Gastrocnemius medialis (tissue), 4 donors: ENCODE measurements at regions not wholly inside any gene's neighbourhood (a gene's known extent, or its start where the extent isn't known, plus 50 kb on each side); places are given as distances from the start of the nearest gene placed in this dataset.
A peak's percentile ranks its signal among the peaks of the same experiment; 100 is the strongest.

ENCODE experiments used
- ATAC-seq, 2 donors: fragments of 150-250 bp; one replicate each; pipeline ENCODE4 v1.9.1; 2016
- DNase-seq, 2 donors: peaks; one replicate each; pipeline ENCODE4 v3.0.0-alpha.2; 2019
- H3K27ac ChIP-seq, 4 donors: fragments of 200-600 bp; sonication (generic); 1 replicate in 1 of 4; 2 replicates in 3 of 4; pipeline ENCODE4 v1.5.1; 2016 to 2018; ENCODE audit warnings: mild to moderate bottlenecking in 2 of 4, moderate library complexity in 1 of 4
- H3K27me3 ChIP-seq, 3 donors: fragments of 200-600 bp; sonication (generic) in 2 of 3; 1 replicate in 1 of 3; 2 replicates in 2 of 3; pipeline versions ENCODE4 v1.5.1 to v1.6.0; 2016 to 2019; ENCODE audit warnings: mild to moderate bottlenecking in 1 of 3, moderate library complexity in 1 of 3
- H3K36me3 ChIP-seq, 2 donors: fragments of 200-600 bp; sonication (generic) in 1 of 2; one replicate each; pipeline ENCODE4 v1.5.1; 2017 to 2018
- H3K4me1 ChIP-seq, 2 donors: fragments of 200-600 bp; sonication (generic) in 1 of 2; one replicate each; pipeline ENCODE4 v1.5.1; 2016 to 2017; ENCODE audit warnings: mild to moderate bottlenecking in 2 of 2
- H3K4me3 ChIP-seq, 4 donors: fragments of 200-600 bp; sonication (generic) in 3 of 4; 1 replicate in 1 of 4; 2 replicates in 3 of 4; pipeline ENCODE4 v1.5.1; 2016 to 2019; ENCODE audit warnings: mild to moderate bottlenecking in 2 of 4
- H3K9me3 ChIP-seq, 3 donors: fragments of 200-600 bp; sonication (generic) in 2 of 3; 1 replicate in 1 of 3; 2 replicates in 2 of 3; pipeline ENCODE4 v1.5.1; 2016 to 2019
- CTCF ChIP-seq, 5 experiments: fragments of 450-650 bp in 3 of 5; fragments of 200-600 bp in 2 of 5; sonication (generic) in 2 of 5; IDR thresholded peaks in 4 of 5; conservative IDR thresholded peaks in 1 of 5; 1 replicate in 4 of 5; 2 replicates in 1 of 5; pipeline ENCODE4 v1.5.1; 2016 to 2019; ENCODE audit warnings: antibody characterized with exemption in 5 of 5, mild to moderate bottlenecking in 3 of 5, moderate library complexity in 3 of 5
- POLR2A ChIP-seq, 2 donors: fragments of 450-650 bp; IDR thresholded peaks; one replicate each; pipeline ENCODE4 v1.6.1; 2017; ENCODE audit warnings: antibody characterized with exemption in 2 of 2, mild to moderate bottlenecking in 2 of 2, moderate library complexity in 2 of 2
- in situ Hi-C, 4 donors: fragments of 200-750 bp; cut with MboI; loops; one replicate each; pipeline versions ENCODE4 v1.15.0 to v1.8.0; 2017; ENCODE audit warnings: low sequenced_read_pairs in 4 of 4
- intact Hi-C: fragments of 100-400 bp; cut with DNase I; formaldehyde crosslinking; loops from one replicate; pipeline ENCODE4 v1.15.1; 2023; ENCODE audit warnings: low total_unique reads

- ATAC-seq: no peak
- DNase-seq: no peak
- H3K27ac ChIP-seq: no peak overlapping the region
- intact Hi-C loops: no loop called here
- TF ChIP-seq CTCF (IDR thresholded peaks at IDR 0.05 in 4 of 5, conservative IDR thresholded peaks at IDR 0.05 in 1 of 5) (no peak), POLR2A (IDR thresholded peaks at IDR 0.05) (no peak)
- H3K36me3 ChIP-seq: no peaks in the 10 kb centered on the region
- no peaks in the 10 kb centered on the region for H3K27me3 ChIP-seq
- no peaks in the 10 kb centered on the region for H3K4me1 ChIP-seq
- in situ Hi-C loops: no loop called here
- H3K4me3 ChIP-seq: no peak overlapping the region
- H3K9me3 ChIP-seq: no peaks in the 10 kb centered on the region
These were observed 274.5 kb downstream of the TMX3 start for GRCh38 chr18:68440433-68440832.

DNA sequence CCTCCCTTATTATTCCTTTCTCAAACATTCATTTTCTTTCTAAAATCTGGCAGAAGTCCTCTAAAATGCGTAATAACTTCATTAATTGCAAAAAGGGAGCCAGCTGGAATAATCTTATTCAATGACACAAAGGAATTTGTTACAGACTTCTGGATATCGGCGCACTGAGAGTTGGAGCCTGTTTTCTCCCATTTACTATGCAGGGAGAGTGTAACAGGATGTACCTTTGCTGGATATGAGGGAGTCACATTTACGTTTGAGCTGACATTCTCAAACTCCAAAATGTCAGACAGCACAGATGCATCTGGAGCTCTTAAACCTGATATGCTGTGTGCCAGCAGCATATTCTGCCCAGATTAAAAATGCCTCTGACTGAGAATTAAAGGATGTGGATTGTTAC lies 275.3 kb downstream of the TMX3 start:
- intact Hi-C loops (no loop called here), in situ Hi-C loops (no loop called here)
- DNase-seq: no peak
- Histone ChIP-seq H3K4me1 (no peaks in the 10 kb centered on the region), H3K4me3 (no peak overlapping the region), H3K27ac (peak overlapping the region in 1 of 4 donors; percentile 9), H3K9me3 (no peaks in the 10 kb centered on the region), H3K36me3 (no peaks in the 10 kb centered on the region), H3K27me3 (no peaks in the 10 kb centered on the region)
- TF ChIP-seq POLR2A (IDR thresholded peaks at IDR 0.05): no peak
- ATAC-seq: no peak

GRCh38 chr18:68438983-68439382 lies 275.9 kb downstream of the TMX3 start:
- DNase-seq (peak in 1 of 2 donors; percentile 25), ATAC-seq (peak; percentile 42 to 73)
- intact Hi-C loops (no loop called here), in situ Hi-C loops (no loop called here)
- Histone ChIP-seq H3K27me3 (no peaks in the 10 kb centered on the region), H3K4me1 (no peaks in the 10 kb centered on the region), H3K4me3 (no peak overlapping the region), H3K36me3 (no peaks in the 10 kb centered on the region), H3K9me3 (no peaks in the 10 kb centered on the region), H3K27ac (peak overlapping the region in 1 of 4 donors; percentile 13)
- TF ChIP-seq CTCF (IDR thresholded peaks at IDR 0.05 in 4 of 5, conservative IDR thresholded peaks at IDR 0.05 in 1 of 5) (no peak), POLR2A (IDR thresholded peaks at IDR 0.05) (no peak)

DNA sequence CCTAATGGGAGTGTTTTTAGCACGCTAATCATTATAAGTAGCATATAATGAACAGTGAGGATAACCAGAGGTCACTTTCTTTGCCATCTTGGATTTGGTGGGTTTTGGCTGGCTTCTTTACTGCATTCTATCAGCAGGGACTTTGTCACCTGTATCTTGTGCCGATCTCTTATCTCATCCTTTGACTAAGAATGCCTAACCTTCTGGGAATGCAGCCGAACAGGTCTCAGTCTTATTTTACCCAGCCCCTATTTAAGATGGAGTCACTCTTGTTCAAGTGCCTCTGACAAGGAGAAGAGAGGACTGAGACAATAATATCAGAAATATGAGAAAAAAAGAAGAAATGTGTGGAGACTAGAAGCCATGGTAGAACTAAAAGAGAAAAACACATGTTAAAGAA lies 276.4 kb downstream of the TMX3 start:
- no peak for DNase-seq
- Histone ChIP-seq H3K27me3 (no peaks in the 10 kb centered on the region), H3K4me1 (no peaks in the 10 kb centered on the region), H3K9me3 (no peaks in the 10 kb centered on the region), H3K27ac (peak overlapping the region in 2 of 4 donors; percentile 13 to 24), H3K4me3 (no peak overlapping the region), H3K36me3 (no peaks in the 10 kb centered on the region)
- in situ Hi-C loops (no loop called here), intact Hi-C loops (no loop called here)
- TF ChIP-seq CTCF (IDR thresholded peaks at IDR 0.05 in 4 of 5, conservative IDR thresholded peaks at IDR 0.05 in 1 of 5): no peak
- no peak for TF ChIP-seq POLR2A (IDR thresholded peaks at IDR 0.05)
- no peak for ATAC-seq

GRCh38 chr18:68436485-68436884 lies 278.4 kb downstream of the TMX3 start:
- no peaks in the 10 kb centered on the region for H3K36me3 ChIP-seq
- no peaks in the 10 kb centered on the region for H3K4me1 ChIP-seq
- in situ Hi-C loops: no loop called here
- ATAC-seq (no peak), DNase-seq (no peak)
- H3K4me3 ChIP-seq: no peak overlapping the region
- no peaks in the 10 kb centered on the region for H3K9me3 ChIP-seq
- TF ChIP-seq POLR2A (IDR thresholded peaks at IDR 0.05): no peak
- no peak for TF ChIP-seq CTCF (IDR thresholded peaks at IDR 0.05 in 4 of 5, conservative IDR thresholded peaks at IDR 0.05 in 1 of 5)
- intact Hi-C loops: no loop called here
- no peak overlapping the region for H3K27ac ChIP-seq
- H3K27me3 ChIP-seq: no peaks in the 10 kb centered on the region
